ENCODE measurements at regions not wholly inside any gene's neighbourhood (a gene's known extent, or its start where the extent isn't known, plus 50 kb on each side); places are given as distances from the start of the nearest gene placed in this dataset.

GRCh38 chr2:104501342-104501741, 352.6 kb upstream of the POU3F3 start:
- no peaks in the 10 kb centered on the region for H3K36me3 Mint-ChIP-seq
- no peaks in the 10 kb centered on the region for H3K4me1 ChIP-seq (ENCODE audit: control insufficient read depth, insufficient read depth, low read length)
- TF ChIP-seq CTCF (IDR thresholded peaks at IDR 0.05), result no peak
- H3K36me3 ChIP-seq (ENCODE audit: control insufficient read depth, insufficient read depth, low read length), result no peaks in the 10 kb centered on the region
- ATAC-seq (no peak), DNase-seq (no peak)
- no peaks in the 10 kb centered on the region for H3K9me3 Mint-ChIP-seq
- no peak overlapping the region for H3K4me3 Mint-ChIP-seq
- no peak overlapping the region for H3K27ac ChIP-seq (ENCODE audit: low read length)
- H3K9me3 ChIP-seq (ENCODE audit: control insufficient read depth, insufficient read depth, low read length), result no peaks in the 10 kb centered on the region
- no peak overlapping the region for H3K27ac Mint-ChIP-seq
- no peak overlapping the region for H3K4me3 ChIP-seq (ENCODE audit: low read length)
- intact Hi-C loops (cut with micrococcal nuclease), result no loop called here
- H3K27me3 ChIP-seq (ENCODE audit: control insufficient read depth, insufficient read depth, low read length), result no peaks in the 10 kb centered on the region
- no peaks in the 10 kb centered on the region for H3K4me1 Mint-ChIP-seq
- H3K27me3 Mint-ChIP-seq (ENCODE audit: low read depth in 2 of 2), result peaks cover 5 to 6% of the 10 kb centered on the region in 2 donors
- 98% methylated on average over 6 of the region's 6 CpGs for WGBS (ENCODE audit: insufficient coverage)

- H3K9me3 ChIP-seq (ENCODE audit: control insufficient read depth, insufficient read depth, low read length), result no peaks in the 10 kb centered on the region
- no peaks in the 10 kb centered on the region for H3K9me3 Mint-ChIP-seq
- no peak overlapping the region for H3K27ac Mint-ChIP-seq
- no peak overlapping the region for H3K4me3 Mint-ChIP-seq
- intact Hi-C loops (cut with micrococcal nuclease), result no loop called here
- H3K27ac ChIP-seq (ENCODE audit: low read length), result no peak overlapping the region
- TF ChIP-seq CTCF (IDR thresholded peaks at IDR 0.05), result no peak
- no peaks in the 10 kb centered on the region for H3K27me3 ChIP-seq (ENCODE audit: control insufficient read depth, insufficient read depth, low read length)
- no peaks in the 10 kb centered on the region for H3K4me1 Mint-ChIP-seq
- H3K4me3 ChIP-seq (ENCODE audit: low read length), result no peak overlapping the region
- ATAC-seq, result no peak
- no peaks in the 10 kb centered on the region for H3K4me1 ChIP-seq (ENCODE audit: control insufficient read depth, insufficient read depth, low read length)
- no peaks in the 10 kb centered on the region for H3K36me3 ChIP-seq (ENCODE audit: control insufficient read depth, insufficient read depth, low read length)
- no peaks in the 10 kb centered on the region for H3K36me3 Mint-ChIP-seq
- 90% methylated on average over 14 of the region's 14 CpGs for WGBS (ENCODE audit: insufficient coverage)
- no peak for DNase-seq
- H3K27me3 Mint-ChIP-seq (ENCODE audit: low read depth in 2 of 2), result peaks cover 5 to 6% of the 10 kb centered on the region in 2 donors
Measured at GRCh38 chr2:104501929-104502328, 352.0 kb upstream of the POU3F3 start.

- DNase-seq (no peak), ATAC-seq (no peak)
- Mint-ChIP-seq H3K27ac (no peak overlapping the region), H3K27me3 (ENCODE audit: low read depth in 2 of 2) (peaks cover 0 to 4% of the 10 kb centered on the region in 2 donors), H3K4me3 (no peak overlapping the region), H3K4me1 (no peaks in the 10 kb centered on the region), H3K36me3 (no peaks in the 10 kb centered on the region), H3K9me3 (no peaks in the 10 kb centered on the region)
- TF ChIP-seq CTCF (IDR thresholded peaks at IDR 0.05), result no peak
- H3K4me1 ChIP-seq (ENCODE audit: control insufficient read depth, insufficient read depth, low read length), result no peaks in the 10 kb centered on the region
- WGBS (ENCODE audit: insufficient coverage), result 80% methylated on average over 7 of the region's 7 CpGs
- H3K36me3 ChIP-seq (ENCODE audit: control insufficient read depth, insufficient read depth, low read length), result no peaks in the 10 kb centered on the region
- H3K4me3 ChIP-seq (ENCODE audit: low read length), result no peak overlapping the region
- no peaks in the 10 kb centered on the region for H3K9me3 ChIP-seq (ENCODE audit: control insufficient read depth, insufficient read depth, low read length)
- no peaks in the 10 kb centered on the region for H3K27me3 ChIP-seq (ENCODE audit: control insufficient read depth, insufficient read depth, low read length)
- intact Hi-C loops (cut with micrococcal nuclease), result no loop called here
- no peak overlapping the region for H3K27ac ChIP-seq (ENCODE audit: low read length)
Measured at GRCh38 chr2:104502901-104503300, 351.0 kb upstream of the POU3F3 start.

GRCh38 chr2:104504331-104505073, 349.4 kb upstream of the POU3F3 start:
- Mint-ChIP-seq H3K4me3 (no peak overlapping the region), H3K27me3 (ENCODE audit: low read depth in 2 of 2) (no peaks in the 10 kb centered on the region), H3K36me3 (no peaks in the 10 kb centered on the region), H3K27ac (no peak overlapping the region), H3K4me1 (no peaks in the 10 kb centered on the region), H3K9me3 (no peaks in the 10 kb centered on the region)
- Histone ChIP-seq H3K4me1 (ENCODE audit: control insufficient read depth, insufficient read depth, low read length) (no peaks in the 10 kb centered on the region), H3K36me3 (ENCODE audit: control insufficient read depth, insufficient read depth, low read length) (no peaks in the 10 kb centered on the region), H3K4me3 (ENCODE audit: low read length) (no peak overlapping the region), H3K9me3 (ENCODE audit: control insufficient read depth, insufficient read depth, low read length) (no peaks in the 10 kb centered on the region), H3K27me3 (ENCODE audit: control insufficient read depth, insufficient read depth, low read length) (no peaks in the 10 kb centered on the region), H3K27ac (ENCODE audit: low read length) (no peak overlapping the region)
- ATAC-seq (no peak), DNase-seq (no peak)
- intact Hi-C loops (cut with micrococcal nuclease), result no loop called here
- TF ChIP-seq CTCF (IDR thresholded peaks at IDR 0.05), result no peak
- WGBS (ENCODE audit: insufficient coverage), result 94% methylated on average over 5 of the region's 8 CpGs

All from natural killer cell (primary cell).